ENCODE measurements at regions not wholly inside any gene's neighbourhood (a gene's known extent, or its start where the extent isn't known, plus 50 kb on each side); places are given as distances from the start of the nearest gene placed in this dataset.
A peak's percentile ranks its signal among the peaks of the same experiment; 100 is the strongest.

DNA sequence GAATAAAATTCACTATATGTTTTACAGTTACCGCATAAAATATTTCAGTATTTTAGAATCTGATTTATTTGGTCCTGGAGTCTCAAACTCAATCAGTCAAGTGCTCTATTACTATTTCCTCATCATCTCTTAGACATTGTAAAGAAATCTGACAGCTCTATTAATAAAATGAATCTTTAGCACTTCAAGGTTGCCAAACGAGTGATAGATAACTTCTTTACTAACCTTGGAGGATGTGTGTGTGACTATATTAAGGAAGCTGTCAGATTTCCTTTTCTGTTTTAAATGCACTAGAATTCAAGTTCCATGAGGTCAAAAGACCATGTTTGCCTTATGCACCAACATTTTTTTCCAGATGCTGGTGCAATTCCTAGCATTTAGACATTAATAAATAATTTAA is 389.8 kb upstream of the AZI2 start:
- H3K27ac ChIP-seq, result no peak overlapping the region
- no peak overlapping the region for H3K4me3 ChIP-seq
- 0 out of 2 replicates have a peak, but pooled peaks cover 3% of the 10 kb centered on the region for H3K9me3 ChIP-seq (replicated peaks)
- no peaks in the 10 kb centered on the region for H3K27me3 ChIP-seq
- no peaks in the 10 kb centered on the region for H3K36me3 ChIP-seq
- H3K4me1 ChIP-seq, result no peaks in the 10 kb centered on the region
- DNase-seq, result no peak

GRCh38 chr3:28739647-28740046 is 391.0 kb upstream of the AZI2 start:
- Histone ChIP-seq H3K36me3 (no peaks in the 10 kb centered on the region), H3K4me1 (peaks cover 9% of the 10 kb centered on the region), H3K27me3 (no peaks in the 10 kb centered on the region), H3K27ac (no peak overlapping the region), H3K4me3 (no peak overlapping the region), H3K9me3 (replicated peaks) (0 out of 2 replicates have a peak, but pooled peaks cover under 1% of the 10 kb centered on the region)
- DNase-seq, result no peak

DNA sequence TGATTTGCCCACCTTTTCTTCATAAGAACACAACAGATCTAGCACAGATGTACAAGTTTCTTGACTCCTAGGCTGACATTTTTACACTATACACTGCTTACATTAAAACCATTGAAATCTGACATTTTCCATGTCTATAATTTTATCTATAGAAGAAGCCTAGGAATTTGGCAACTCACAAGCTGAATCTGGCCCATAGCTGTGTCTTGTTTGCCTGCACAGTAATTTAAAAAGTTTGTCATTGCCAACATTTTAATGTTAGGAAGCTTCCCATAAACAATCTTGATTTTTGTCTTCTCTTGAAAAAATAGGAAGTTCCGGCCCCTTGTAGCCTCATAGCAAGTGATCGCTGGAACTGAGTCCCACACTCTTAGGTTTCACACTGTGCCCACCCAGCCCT is 394.6 kb upstream of the AZI2 start:
- DNase-seq, result no peak
- Histone ChIP-seq H3K36me3 (no peaks in the 10 kb centered on the region), H3K27me3 (no peaks in the 10 kb centered on the region), H3K27ac (no peak overlapping the region), H3K4me1 (peaks cover 26% of the 10 kb centered on the region), H3K4me3 (no peak overlapping the region), H3K9me3 (replicated peaks) (no peaks in the 10 kb centered on the region)

- Histone ChIP-seq H3K27ac (no peak overlapping the region), H3K9me3 (replicated peaks) (no peaks in the 10 kb centered on the region), H3K27me3 (no peaks in the 10 kb centered on the region), H3K4me1 (peaks cover 26% of the 10 kb centered on the region), H3K4me3 (no peak overlapping the region), H3K36me3 (no peaks in the 10 kb centered on the region)
- peak; percentile 12 to 38 for DNase-seq
Observed at GRCh38 chr3:28743831-28744230, 395.2 kb upstream of the AZI2 start.

DNA sequence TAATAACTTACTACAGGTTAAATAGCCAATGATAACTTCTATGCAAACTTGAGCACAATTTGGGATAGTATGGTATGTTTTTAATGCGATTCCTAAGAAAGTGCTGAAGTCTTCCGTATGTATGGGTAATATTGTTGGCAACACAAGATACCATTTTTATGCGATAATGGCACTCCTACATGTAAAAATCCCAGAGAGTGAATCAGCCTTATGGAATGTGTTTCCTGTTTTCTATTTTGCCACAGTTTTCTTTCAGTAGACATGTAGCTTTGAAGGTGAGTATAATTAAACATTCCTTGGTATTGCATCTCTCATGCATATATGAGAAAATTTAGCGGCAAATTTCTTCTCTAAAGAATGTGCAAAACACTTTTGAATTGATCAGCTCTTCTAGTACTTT is 396.8 kb upstream of the AZI2 start:
- DNase-seq, result peak in 1 of 2 experiments; percentile 20
- Histone ChIP-seq H3K4me3 (no peak overlapping the region), H3K27ac (peak overlapping the region; percentile 50), H3K27me3 (no peaks in the 10 kb centered on the region), H3K4me1 (peaks cover 26% of the 10 kb centered on the region), H3K36me3 (no peaks in the 10 kb centered on the region), H3K9me3 (replicated peaks) (no peaks in the 10 kb centered on the region)

DNA sequence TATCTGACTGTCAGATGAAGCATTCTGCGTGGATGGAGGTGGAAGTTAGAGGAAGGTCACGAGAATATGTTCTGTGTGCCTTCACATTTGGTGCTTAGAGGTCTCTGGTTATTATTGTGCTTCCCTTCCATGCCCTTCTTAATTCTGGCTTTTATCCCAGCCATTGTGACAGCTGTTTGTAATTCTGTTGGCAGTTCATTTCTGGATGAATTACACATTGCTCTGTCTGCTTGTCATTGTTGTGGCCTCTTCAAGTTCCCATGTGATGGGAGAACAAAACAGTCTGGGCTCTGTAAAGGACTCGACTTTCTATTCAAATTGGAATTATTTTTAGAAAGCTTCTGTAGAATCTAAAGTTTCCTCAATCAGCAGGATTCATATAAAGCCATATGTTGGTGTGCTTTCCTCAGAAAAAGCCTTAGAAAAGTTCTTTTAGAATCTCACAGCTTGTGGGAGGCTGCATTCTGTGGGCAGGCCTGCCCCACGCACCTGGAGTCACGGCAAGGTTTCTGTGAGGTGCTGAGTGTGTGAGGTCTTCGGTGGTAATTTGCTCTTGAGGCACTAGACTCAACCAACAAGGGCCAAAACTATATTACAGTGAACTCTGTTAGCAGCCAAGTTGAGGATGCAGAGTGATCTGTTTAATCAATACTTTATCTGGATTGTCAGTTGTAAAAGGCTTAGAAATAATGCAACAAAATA is 397.4 kb upstream of the AZI2 start:
- no peaks in the 10 kb centered on the region for H3K27me3 ChIP-seq
- H3K9me3 ChIP-seq (replicated peaks), result 0 out of 2 replicates have a peak, but pooled peaks cover 3% of the 10 kb centered on the region
- peak overlapping the region; percentile 50 for H3K27ac ChIP-seq
- peaks cover 26% of the 10 kb centered on the region for H3K4me1 ChIP-seq
- H3K36me3 ChIP-seq, result no peaks in the 10 kb centered on the region
- DNase-seq, result peak; percentile 21 to 63
- H3K4me3 ChIP-seq, result no peak overlapping the region

GRCh38 chr3:28746990-28747389 is 398.4 kb upstream of the AZI2 start:
- 0 out of 2 replicates have a peak, but pooled peaks cover 4% of the 10 kb centered on the region for H3K9me3 ChIP-seq (replicated peaks)
- no peak for DNase-seq
- peaks cover 26% of the 10 kb centered on the region for H3K4me1 ChIP-seq
- no peaks in the 10 kb centered on the region for H3K27me3 ChIP-seq
- no peaks in the 10 kb centered on the region for H3K36me3 ChIP-seq
- no peak overlapping the region for H3K27ac ChIP-seq
- no peak overlapping the region for H3K4me3 ChIP-seq

- Histone ChIP-seq H3K9me3 (replicated peaks) (peaks cover 6% of the 10 kb centered on the region; the same call in 1 of the 2 replicates), H3K27me3 (no peaks in the 10 kb centered on the region), H3K4me3 (no peak overlapping the region), H3K27ac (no peak overlapping the region), H3K4me1 (no peaks in the 10 kb centered on the region), H3K36me3 (no peaks in the 10 kb centered on the region)
- no peak for DNase-seq
Observed at GRCh38 chr3:28751864-28752263, 403.2 kb upstream of the AZI2 start.

DNA sequence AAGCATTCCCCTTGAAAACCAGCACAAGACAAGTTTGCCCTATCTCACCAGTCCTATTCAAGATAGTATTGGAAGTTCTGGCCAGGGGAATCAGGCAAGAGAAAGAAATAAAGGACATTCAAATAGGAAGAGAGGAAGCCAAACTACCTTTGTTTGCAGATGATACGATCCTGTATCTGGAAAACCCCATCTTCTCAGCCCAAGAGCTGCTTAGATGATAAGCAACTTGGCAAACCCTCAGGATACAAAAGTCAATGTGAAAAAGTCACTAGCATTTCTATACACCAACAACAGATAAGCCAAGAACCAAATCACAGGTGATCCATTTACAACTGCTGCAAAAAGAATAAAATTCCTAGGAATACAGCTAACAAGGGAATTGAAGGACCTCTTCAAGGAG is 403.7 kb upstream of the AZI2 start:
- H3K27ac ChIP-seq, result no peak overlapping the region
- H3K27me3 ChIP-seq, result no peaks in the 10 kb centered on the region
- no peaks in the 10 kb centered on the region for H3K4me1 ChIP-seq
- H3K4me3 ChIP-seq, result no peak overlapping the region
- no peak for DNase-seq
- H3K36me3 ChIP-seq, result no peaks in the 10 kb centered on the region
- H3K9me3 ChIP-seq (replicated peaks), result peaks cover 6% of the 10 kb centered on the region; the same call in 1 of the 2 replicates

- H3K27me3 ChIP-seq, result no peaks in the 10 kb centered on the region
- peaks cover 3% of the 10 kb centered on the region; the same call in 1 of the 2 replicates for H3K9me3 ChIP-seq (replicated peaks)
- no peak for DNase-seq
- no peak overlapping the region for H3K27ac ChIP-seq
- H3K36me3 ChIP-seq, result no peaks in the 10 kb centered on the region
- no peaks in the 10 kb centered on the region for H3K4me1 ChIP-seq
- H3K4me3 ChIP-seq, result no peak overlapping the region
Observed at GRCh38 chr3:28756056-28756455, 407.4 kb upstream of the AZI2 start.

- DNase-seq, result no peak
- H3K9me3 ChIP-seq (replicated peaks), result no peaks in the 10 kb centered on the region
- no peaks in the 10 kb centered on the region for H3K4me1 ChIP-seq
Observed at GRCh38 chr3:28758115-28758514, 409.5 kb upstream of the AZI2 start.

DNA sequence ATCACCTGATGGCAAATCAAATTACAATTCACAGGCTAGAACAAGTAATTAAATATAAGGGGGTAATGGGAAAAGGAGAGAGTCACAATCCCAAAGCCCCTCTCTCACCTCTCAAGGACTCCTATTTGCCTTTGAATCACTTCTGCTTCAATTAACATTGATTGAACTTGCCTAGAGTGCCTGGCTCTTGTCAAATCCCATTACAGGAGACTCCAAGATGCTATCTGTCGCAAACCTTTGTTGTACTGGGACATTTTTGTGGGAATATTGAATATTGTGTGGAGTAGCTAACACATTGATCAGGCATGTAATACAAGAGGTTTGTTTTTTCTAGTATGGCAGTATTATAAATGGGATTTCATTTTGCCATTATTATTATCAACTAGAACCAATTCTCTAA is 412.8 kb upstream of the AZI2 start:
- no peak overlapping the region for H3K27ac ChIP-seq
- H3K36me3 ChIP-seq, result no peaks in the 10 kb centered on the region
- H3K27me3 ChIP-seq, result no peaks in the 10 kb centered on the region
- no peak for DNase-seq
- H3K4me3 ChIP-seq, result no peak overlapping the region
- H3K4me1 ChIP-seq, result no peaks in the 10 kb centered on the region
- no peaks in the 10 kb centered on the region for H3K9me3 ChIP-seq (replicated peaks)

More at GRCh38 chr3:28758115-28758514, 409.5 kb upstream of the AZI2 start:
- Histone ChIP-seq H3K27ac (no peak overlapping the region), H3K4me3 (no peak overlapping the region), H3K36me3 (no peaks in the 10 kb centered on the region), H3K27me3 (no peaks in the 10 kb centered on the region)

DNA sequence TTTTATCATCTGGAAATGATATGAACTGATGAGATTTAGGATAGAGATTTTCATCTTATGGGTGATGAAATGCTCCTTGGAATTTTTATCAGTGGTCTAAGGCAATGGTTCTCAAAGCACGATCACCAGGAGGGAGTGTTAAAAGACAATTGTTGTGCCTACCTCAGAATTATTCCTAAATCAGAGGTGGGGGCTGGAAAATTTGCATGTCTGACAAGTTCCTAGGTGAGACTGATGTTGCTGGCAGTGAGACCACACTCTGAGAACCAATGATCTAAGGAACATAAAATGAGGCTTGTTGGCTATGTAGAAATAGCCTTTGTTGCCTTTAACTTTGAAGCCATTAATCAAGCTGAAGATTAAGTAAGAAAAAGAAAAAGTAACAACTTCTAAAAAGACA is 416.6 kb upstream of the AZI2 start:
- no peak for DNase-seq
- Histone ChIP-seq H3K4me1 (no peaks in the 10 kb centered on the region), H3K9me3 (replicated peaks) (no peaks in the 10 kb centered on the region), H3K4me3 (no peak overlapping the region), H3K27me3 (no peaks in the 10 kb centered on the region), H3K27ac (no peak overlapping the region), H3K36me3 (no peaks in the 10 kb centered on the region)

DNA sequence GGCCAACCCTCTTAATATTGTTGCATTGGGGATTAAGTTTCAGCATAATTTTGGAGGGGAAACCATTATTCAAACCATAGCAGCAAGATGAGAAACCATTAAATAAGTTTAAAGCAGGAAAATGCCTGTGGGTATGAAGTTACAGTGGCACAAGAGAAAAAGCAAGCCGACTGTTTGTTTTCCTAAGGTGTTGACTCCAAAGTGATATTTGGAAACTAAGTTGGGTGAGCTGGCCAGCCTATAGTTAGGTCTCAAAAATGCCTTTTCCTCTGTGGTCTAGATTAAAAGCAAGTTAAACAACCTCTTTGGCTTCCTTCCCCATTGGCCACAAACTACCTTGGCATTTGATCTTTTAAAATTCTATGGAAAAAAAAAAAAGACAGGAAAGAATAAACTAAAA is 419.8 kb upstream of the AZI2 start:
- H3K27me3 ChIP-seq, result no peaks in the 10 kb centered on the region
- 0 out of 2 replicates have a peak, but pooled peaks cover 3% of the 10 kb centered on the region for H3K9me3 ChIP-seq (replicated peaks)
- H3K4me1 ChIP-seq, result no peaks in the 10 kb centered on the region
- H3K36me3 ChIP-seq, result no peaks in the 10 kb centered on the region
- no peak overlapping the region for H3K4me3 ChIP-seq
- no peak overlapping the region for H3K27ac ChIP-seq
- no peak for DNase-seq

DNA sequence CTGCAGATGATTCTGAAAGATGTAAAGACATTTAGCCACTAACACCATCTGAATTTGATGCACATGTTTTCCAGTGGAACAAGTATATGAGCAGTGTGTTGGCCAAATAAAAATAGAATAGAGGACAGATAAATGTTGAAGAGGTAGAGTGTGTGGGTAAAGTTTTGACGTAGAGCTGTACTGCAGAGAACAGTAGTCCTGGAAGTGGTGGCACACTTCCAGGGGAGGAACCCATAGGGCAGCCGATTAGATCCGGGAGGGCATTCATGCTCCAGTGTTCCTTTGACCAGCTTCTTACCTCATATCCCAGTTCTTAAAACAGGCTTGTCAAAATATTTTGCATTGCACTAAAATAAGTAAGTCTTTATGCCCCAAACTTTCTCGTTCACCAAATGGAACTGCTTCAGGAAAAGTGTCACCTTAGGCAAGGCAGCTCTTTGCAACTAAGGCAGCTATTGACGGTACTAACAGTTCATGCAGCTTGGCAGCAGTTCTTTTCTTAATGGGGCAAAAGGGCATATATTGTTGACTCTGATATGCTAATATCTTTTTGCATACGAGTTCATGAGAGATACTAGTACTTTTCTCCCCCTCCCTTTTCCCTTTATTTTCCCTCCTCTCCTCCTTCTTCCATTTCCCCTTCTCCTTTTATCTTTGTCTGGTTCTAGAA is 429.3 kb upstream of the AZI2 start:
- Histone ChIP-seq H3K4me1 (no peaks in the 10 kb centered on the region), H3K27ac (no peak overlapping the region), H3K27me3 (no peaks in the 10 kb centered on the region), H3K9me3 (replicated peaks) (0 out of 2 replicates have a peak, but pooled peaks cover 3% of the 10 kb centered on the region), H3K36me3 (no peaks in the 10 kb centered on the region), H3K4me3 (no peak overlapping the region)
- DNase-seq, result no peak
